GM23338 (cell line): ENCODE measurements at regions not wholly inside any gene's neighbourhood (a gene's known extent, or its start where the extent isn't known, plus 50 kb on each side); places are given as distances from the start of the nearest gene placed in this dataset.

Experiments used
- CTCF ChIP-seq, 2 experiments: fragments of 200-600 bp in 1 of 2; sonication (generic) in 1 of 2; conservative IDR thresholded peaks; 2 replicates each; pipeline versions ENCODE4 v1.5.1 to v1.6.1; 2016 to 2017; ENCODE audit warnings: antibody characterized with exemption in 2 of 2, low read depth in 2 of 2, mild to moderate bottlenecking in 2 of 2, moderate library complexity in 1 of 2
- EZH2 ChIP-seq: fragments of 200-600 bp; sonication (generic); IDR thresholded peaks from one replicate; pipeline ENCODE4 v1.8.0; 2017; ENCODE audit warnings: antibody characterized with exemption, mild to moderate bottlenecking, low read depth; ENCODE audit not compliant: unreplicated experiment
- JUNB ChIP-seq: IDR thresholded peaks from one replicate; pipeline ENCODE4 v1.6.1; 2016; ENCODE audit warnings: antibody characterized with exemption; ENCODE audit not compliant: unreplicated experiment
- POLR2AphosphoS5 ChIP-seq: IDR thresholded peaks from 2 replicates; pipeline ENCODE4 v1.6.1; 2016; ENCODE audit warnings: antibody characterized with exemption, low read depth

GRCh38 chr16:66247516-66248481, 118.7 kb upstream of the CDH5 start:
- TF ChIP-seq POLR2AphosphoS5 (no peak), JUNB (no peak), CTCF (conservative IDR thresholded peaks at IDR 0.05; ENCODE audit: low read depth in 2 of 2) (no peak), EZH2 (no peak)
